ENCODE measurements at regions not wholly inside any gene's neighbourhood (a gene's known extent, or its start where the extent isn't known, plus 50 kb on each side); places are given as distances from the start of the nearest gene placed in this dataset.

DNA sequence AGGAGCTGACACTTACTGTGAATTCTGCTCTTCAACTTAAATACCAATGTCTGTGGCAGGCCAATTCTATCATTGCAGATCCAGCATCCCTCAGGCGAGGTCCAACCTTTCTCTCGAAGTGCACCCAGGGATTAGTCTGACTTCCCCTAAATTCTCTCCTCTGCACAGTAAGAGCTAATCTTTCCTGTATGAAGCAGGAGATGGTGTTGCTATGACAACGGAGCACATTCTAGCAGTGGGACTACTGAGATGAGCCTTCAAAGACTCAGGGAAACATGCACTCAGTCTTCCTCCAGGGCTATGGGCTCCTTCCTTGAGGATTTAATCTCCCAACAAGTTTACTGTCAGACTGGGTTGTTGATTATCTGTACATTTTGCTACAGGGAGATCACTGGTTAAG is 176.3 kb downstream of the NOL4 start:
- Histone ChIP-seq H3K9me3 (replicated peaks; ENCODE audit: insufficient read depth, low read length) (no peaks in the 10 kb centered on the region; the same call in 1 of the 2 replicates), H3K4me1 (ENCODE audit: low read length) (no peaks in the 10 kb centered on the region), H3K27ac (ENCODE audit: low read length) (no peak overlapping the region), H3K4me2 (ENCODE audit: low read depth, low read length) (no peak overlapping the region), H3F3A (ENCODE audit: insufficient read depth, low read length) (no peaks in the 10 kb centered on the region), H3K36me3 (replicated peaks; ENCODE audit: insufficient read depth, low read length) (no peaks in the 10 kb centered on the region), H3K27me3 (replicated peaks; ENCODE audit: insufficient read depth, low read length) (no peaks in the 10 kb centered on the region), H3K79me2 (ENCODE audit: low read length) (no peaks in the 10 kb centered on the region), H3K9me2 (replicated peaks; ENCODE audit: insufficient read depth, low read length) (no peaks in the 10 kb centered on the region), H4K20me1 (ENCODE audit: insufficient read depth, low read length) (no peaks in the 10 kb centered on the region), H3K9ac (ENCODE audit: low read length) (no peak overlapping the region), H2AFZ (ENCODE audit: low read length) (no peak overlapping the region), H3K4me3 (ENCODE audit: low read length) (no peak overlapping the region)
- DNase-seq: no peak
- TF ChIP-seq EZH2phosphoT487 (IDR thresholded peaks at IDR 0.05; ENCODE audit: low read length): no peak
- TF ChIP-seq CTCF (IDR thresholded peaks at IDR 0.05; ENCODE audit: low read length): no peak
- no peak for TF ChIP-seq EZH2 (optimal IDR thresholded peaks at IDR 0.05; ENCODE audit: low read depth, low read length)

- TF ChIP-seq EZH2 (optimal IDR thresholded peaks at IDR 0.05; ENCODE audit: low read depth, low read length): no peak
- no peak for TF ChIP-seq EZH2phosphoT487 (IDR thresholded peaks at IDR 0.05; ENCODE audit: low read length)
- no peak for TF ChIP-seq CTCF (IDR thresholded peaks at IDR 0.05; ENCODE audit: low read length)
- Histone ChIP-seq H3K9me3 (replicated peaks; ENCODE audit: insufficient read depth, low read length) (no peaks in the 10 kb centered on the region), H4K20me1 (ENCODE audit: insufficient read depth, low read length) (no peaks in the 10 kb centered on the region), H3K79me2 (ENCODE audit: low read length) (no peaks in the 10 kb centered on the region), H3K36me3 (replicated peaks; ENCODE audit: insufficient read depth, low read length) (no peaks in the 10 kb centered on the region), H3K4me2 (ENCODE audit: low read depth, low read length) (peak overlapping the region; percentile 19; the same call in 1 of the 2 replicates), H3K27ac (ENCODE audit: low read length) (no peak overlapping the region), H3K9me2 (replicated peaks; ENCODE audit: insufficient read depth, low read length) (no peaks in the 10 kb centered on the region), H3K4me3 (ENCODE audit: low read length) (no peak overlapping the region), H3K27me3 (replicated peaks; ENCODE audit: insufficient read depth, low read length) (no peaks in the 10 kb centered on the region), H3K4me1 (ENCODE audit: low read length) (peaks cover 15% of the 10 kb centered on the region), H3F3A (ENCODE audit: insufficient read depth, low read length) (no peaks in the 10 kb centered on the region), H2AFZ (ENCODE audit: low read length) (no peak overlapping the region), H3K9ac (ENCODE audit: low read length) (no peak overlapping the region)
- DNase-seq: peak; percentile 7
Observed at GRCh38 chr18:34042423-34043146, 182.1 kb downstream of the NOL4 start.

- Histone ChIP-seq H3K27ac (ENCODE audit: low read length) (no peak overlapping the region), H3F3A (ENCODE audit: insufficient read depth, low read length) (no peaks in the 10 kb centered on the region), H3K4me2 (ENCODE audit: low read depth, low read length) (peak overlapping the region; percentile 43), H3K79me2 (ENCODE audit: low read length) (no peaks in the 10 kb centered on the region), H3K9ac (ENCODE audit: low read length) (no peak overlapping the region), H3K9me3 (replicated peaks; ENCODE audit: insufficient read depth, low read length) (no peaks in the 10 kb centered on the region), H2AFZ (ENCODE audit: low read length) (peak overlapping the region; percentile 19; the same call in 1 of the 2 replicates), H4K20me1 (ENCODE audit: insufficient read depth, low read length) (no peaks in the 10 kb centered on the region), H3K4me3 (ENCODE audit: low read length) (no peak overlapping the region), H3K27me3 (replicated peaks; ENCODE audit: insufficient read depth, low read length) (no peaks in the 10 kb centered on the region), H3K4me1 (ENCODE audit: low read length) (peaks cover 15% of the 10 kb centered on the region), H3K36me3 (replicated peaks; ENCODE audit: insufficient read depth, low read length) (no peaks in the 10 kb centered on the region), H3K9me2 (replicated peaks; ENCODE audit: insufficient read depth, low read length) (no peaks in the 10 kb centered on the region)
- DNase-seq: no peak
- TF ChIP-seq EZH2 (optimal IDR thresholded peaks at IDR 0.05; ENCODE audit: low read depth, low read length): no peak
- no peak for TF ChIP-seq EZH2phosphoT487 (IDR thresholded peaks at IDR 0.05; ENCODE audit: low read length)
- TF ChIP-seq CTCF (IDR thresholded peaks at IDR 0.05; ENCODE audit: low read length): no peak
Observed at GRCh38 chr18:34039611-34040010, 185.1 kb downstream of the NOL4 start.
